ENCODE measurements at regions not wholly inside any gene's neighbourhood (a gene's known extent, or its start where the extent isn't known, plus 50 kb on each side); places are given as distances from the start of the nearest gene placed in this dataset.
A peak's percentile ranks its signal among the peaks of the same experiment; 100 is the strongest.
"Not testable (repeated sequence)": the region's sequence is repeated elsewhere in the genome, so short reads cannot be mapped to it uniquely, and the experiment has no call there.

- Histone ChIP-seq H3K4me3 (no peak overlapping the region), H3K4me1 (peaks cover 0 to 7% (median 0%) of the 10 kb centered on the region in 12 donors), H3K27ac (no peak overlapping the region), H3K36me3 (no peaks in the 10 kb centered on the region), H3K27me3 (no peaks in the 10 kb centered on the region), H3K9me3 (no peaks in the 10 kb centered on the region)
- WGBS, 4 donors, result 86 to 95% (median 89%) methylated on average over 6 of the region's 6 CpGs
- ATAC-seq (no peak), DNase-seq (no peak)
- TF ChIP-seq POLR2A (IDR thresholded peaks at IDR 0.05) (no peak), CTCF (IDR thresholded peaks at IDR 0.05) (no peak)
- intact Hi-C loops (cut with DNase I), result no loop called here
Measured at GRCh38 chr10:32187686-32188085, 131.5 kb upstream of the KIF5B start.

- WGBS, 4 donors, result 82 to 93% (median 91%) methylated on average over 5 of the region's 5 CpGs
- intact Hi-C loops (cut with DNase I), result not testable (repeated sequence)
Measured at GRCh38 chr10:32183652-32184051, 127.4 kb upstream of the KIF5B start.

GRCh38 chr10:32182476-32182875 lies 126.3 kb upstream of the KIF5B start:
- DNase-seq, result no peak
- Histone ChIP-seq H3K36me3 (no peaks in the 10 kb centered on the region), H3K4me3 (no peak overlapping the region), H3K27ac (no peak overlapping the region), H3K4me1 (no peaks in the 10 kb centered on the region), H3K9me3 (no peaks in the 10 kb centered on the region), H3K27me3 (no peaks in the 10 kb centered on the region)
- ATAC-seq, result no peak
- WGBS, 4 donors, result 74 to 87% (median 83%) methylated on average over 11 of the region's 11 CpGs
- TF ChIP-seq CTCF (IDR thresholded peaks at IDR 0.05), result no peak
- TF ChIP-seq POLR2A (IDR thresholded peaks at IDR 0.05), result no peak
- intact Hi-C loops (cut with DNase I), result no loop called here

More at GRCh38 chr10:32183652-32184051, 127.4 kb upstream of the KIF5B start:
- not testable (repeated sequence) for H3K9me3 ChIP-seq, H3K4me3 ChIP-seq, H3K4me1 ChIP-seq, H3K27ac ChIP-seq, H3K27me3 ChIP-seq, DNase-seq, H3K36me3 ChIP-seq, ATAC-seq

GRCh38 chr10:32180390-32181280 lies 124.4 kb upstream of the KIF5B start:
- Histone ChIP-seq H3K27me3 (no peaks in the 10 kb centered on the region), H3K36me3 (no peaks in the 10 kb centered on the region), H3K9me3 (no peaks in the 10 kb centered on the region), H3K4me3 (no peak overlapping the region), H3K27ac (peak overlapping the region in 2 of 12 donors; percentile 9 to 29), H3K4me1 (no peaks in the 10 kb centered on the region)
- WGBS, 4 donors, result 86 to 93% (median 92%) methylated on average over 18 of the region's 18 CpGs
- DNase-seq (no peak), ATAC-seq (no peak)
- intact Hi-C loops (cut with DNase I), result no loop called here
- TF ChIP-seq POLR2A (IDR thresholded peaks at IDR 0.05), result no peak
- TF ChIP-seq CTCF (IDR thresholded peaks at IDR 0.05), result no peak

All from heart left ventricle (tissue), 16 donors.